ENCODE measurements at regions not wholly inside any gene's neighbourhood (a gene's known extent, or its start where the extent isn't known, plus 50 kb on each side); places are given as distances from the start of the nearest gene placed in this dataset.

DNA sequence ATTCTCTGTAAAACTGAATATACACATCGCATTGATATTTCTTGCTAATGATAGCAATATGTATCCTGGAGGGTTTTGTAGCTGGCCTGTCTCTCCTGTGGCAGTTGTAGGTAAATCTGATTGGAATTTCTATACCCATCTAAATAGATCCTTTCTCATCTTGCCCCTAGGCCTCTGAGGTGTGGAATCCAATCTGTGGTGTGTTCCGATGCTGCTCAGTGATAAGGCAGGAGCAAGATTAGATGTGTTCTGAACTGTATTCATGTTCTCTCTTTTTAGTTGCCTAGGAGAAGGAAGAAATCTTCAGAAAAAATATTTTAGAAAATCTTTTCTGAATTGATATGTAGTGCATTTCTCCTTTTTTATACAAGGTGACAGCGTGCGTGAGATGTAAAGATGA lies 507.5 kb downstream of the NR2F1-AS1 start:
- ChIA-PET CTCF (no interaction called here), POLR2A (no interaction called here)
- Mint-ChIP-seq H3K4me1 (peaks cover 3% of the 10 kb centered on the region; the same call in 1 of the 2 replicates), H3K36me3 (no peaks in the 10 kb centered on the region), H3K9me3 (no peaks in the 10 kb centered on the region), H3K4me3 (no peak overlapping the region), H3K27ac (no peak overlapping the region), H3K27me3 (ENCODE audit: low read depth) (no peaks in the 10 kb centered on the region)
- TF ChIP-seq EMX1 (CRISPR knock-in tag; IDR thresholded peaks at IDR 0.05) (no peak), CREM (CRISPR knock-in tag; IDR thresholded peaks at IDR 0.05) (no peak), MYBL2 (CRISPR knock-in tag; IDR thresholded peaks at IDR 0.05) (no peak), RORB (CRISPR knock-in tag; IDR thresholded peaks at IDR 0.05) (no peak), HMGA2 (CRISPR knock-in tag; IDR thresholded peaks at IDR 0.05) (no peak)
- TF ChIP-seq, protein P1, sequence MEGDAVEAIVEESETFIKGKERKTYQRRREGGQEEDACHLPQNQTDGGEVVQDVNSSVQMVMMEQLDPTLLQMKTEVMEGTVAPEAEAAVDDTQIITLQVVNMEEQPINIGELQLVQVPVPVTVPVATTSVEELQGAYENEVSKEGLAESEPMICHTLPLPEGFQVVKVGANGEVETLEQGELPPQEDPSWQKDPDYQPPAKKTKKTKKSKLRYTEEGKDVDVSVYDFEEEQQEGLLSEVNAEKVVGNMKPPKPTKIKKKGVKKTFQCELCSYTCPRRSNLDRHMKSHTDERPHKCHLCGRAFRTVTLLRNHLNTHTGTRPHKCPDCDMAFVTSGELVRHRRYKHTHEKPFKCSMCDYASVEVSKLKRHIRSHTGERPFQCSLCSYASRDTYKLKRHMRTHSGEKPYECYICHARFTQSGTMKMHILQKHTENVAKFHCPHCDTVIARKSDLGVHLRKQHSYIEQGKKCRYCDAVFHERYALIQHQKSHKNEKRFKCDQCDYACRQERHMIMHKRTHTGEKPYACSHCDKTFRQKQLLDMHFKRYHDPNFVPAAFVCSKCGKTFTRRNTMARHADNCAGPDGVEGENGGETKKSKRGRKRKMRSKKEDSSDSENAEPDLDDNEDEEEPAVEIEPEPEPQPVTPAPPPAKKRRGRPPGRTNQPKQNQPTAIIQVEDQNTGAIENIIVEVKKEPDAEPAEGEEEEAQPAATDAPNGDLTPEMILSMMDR (IDR thresholded peaks at IDR 0.05): no peak
- TF ChIP-seq, protein P2, sequence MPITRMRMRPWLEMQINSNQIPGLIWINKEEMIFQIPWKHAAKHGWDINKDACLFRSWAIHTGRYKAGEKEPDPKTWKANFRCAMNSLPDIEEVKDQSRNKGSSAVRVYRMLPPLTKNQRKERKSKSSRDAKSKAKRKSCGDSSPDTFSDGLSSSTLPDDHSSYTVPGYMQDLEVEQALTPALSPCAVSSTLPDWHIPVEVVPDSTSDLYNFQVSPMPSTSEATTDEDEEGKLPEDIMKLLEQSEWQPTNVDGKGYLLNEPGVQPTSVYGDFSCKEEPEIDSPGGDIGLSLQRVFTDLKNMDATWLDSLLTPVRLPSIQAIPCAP (CRISPR knock-in tag; IDR thresholded peaks at IDR 0.05): no peak
- DNase-seq (ENCODE audit: low spot score): no peak
- no peak for ATAC-seq

DNA sequence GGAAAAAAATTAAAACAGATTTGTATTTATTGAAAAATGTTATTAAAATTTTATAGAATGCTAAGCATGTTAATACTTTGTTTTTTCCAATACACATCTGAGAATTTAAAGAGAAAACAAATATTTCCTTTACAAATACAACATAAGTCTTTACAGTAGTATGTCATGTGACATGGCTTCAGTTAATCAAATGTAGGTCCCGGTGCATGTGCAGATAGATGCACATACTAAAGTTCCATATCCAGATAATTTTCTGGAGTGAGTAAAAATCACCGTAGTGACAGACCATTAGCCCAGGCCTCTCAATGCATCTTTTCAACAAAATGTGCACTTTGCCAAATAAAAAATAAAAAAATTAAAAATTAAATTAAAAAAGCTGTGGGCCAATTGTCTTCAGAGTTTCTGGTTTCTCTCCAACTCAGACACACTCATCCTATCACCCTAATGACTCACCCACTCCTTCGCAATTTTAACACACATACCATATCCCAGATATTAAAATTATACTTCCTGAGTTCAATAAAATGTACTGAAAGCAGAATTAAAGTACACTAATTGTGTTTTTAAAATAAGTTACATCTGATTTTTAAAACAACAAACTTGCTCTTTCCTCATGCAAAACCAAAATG lies 508.1 kb downstream of the NR2F1-AS1 start:
- no peak for TF ChIP-seq ZNF138 (CRISPR knock-in tag; conservative IDR thresholded peaks at IDR 0.05)
- TF ChIP-seq KAT7 (CRISPR knock-in tag; IDR thresholded peaks at IDR 0.05; ENCODE audit: borderline replicate concordance): no peak
- no peak for TF ChIP-seq ZNF416 (CRISPR knock-in tag; IDR thresholded peaks at IDR 0.05)
- TF ChIP-seq, protein P3, sequence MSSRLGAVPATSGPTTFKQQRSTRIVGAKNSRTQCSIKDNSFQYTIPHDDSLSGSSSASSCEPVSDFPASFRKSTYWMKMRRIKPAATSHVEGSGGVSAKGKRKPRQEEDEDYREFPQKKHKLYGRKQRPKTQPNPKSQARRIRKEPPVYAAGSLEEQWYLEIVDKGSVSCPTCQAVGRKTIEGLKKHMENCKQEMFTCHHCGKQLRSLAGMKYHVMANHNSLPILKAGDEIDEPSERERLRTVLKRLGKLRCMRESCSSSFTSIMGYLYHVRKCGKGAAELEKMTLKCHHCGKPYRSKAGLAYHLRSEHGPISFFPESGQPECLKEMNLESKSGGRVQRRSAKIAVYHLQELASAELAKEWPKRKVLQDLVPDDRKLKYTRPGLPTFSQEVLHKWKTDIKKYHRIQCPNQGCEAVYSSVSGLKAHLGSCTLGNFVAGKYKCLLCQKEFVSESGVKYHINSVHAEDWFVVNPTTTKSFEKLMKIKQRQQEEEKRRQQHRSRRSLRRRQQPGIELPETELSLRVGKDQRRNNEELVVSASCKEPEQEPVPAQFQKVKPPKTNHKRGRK (CRISPR knock-in tag; IDR thresholded peaks at IDR 0.05; ENCODE audit: borderline replicate concordance): no peak
- no peak for TF ChIP-seq ZNF317 (CRISPR knock-in tag; IDR thresholded peaks at IDR 0.05; ENCODE audit: borderline replicate concordance, low read depth)

DNA sequence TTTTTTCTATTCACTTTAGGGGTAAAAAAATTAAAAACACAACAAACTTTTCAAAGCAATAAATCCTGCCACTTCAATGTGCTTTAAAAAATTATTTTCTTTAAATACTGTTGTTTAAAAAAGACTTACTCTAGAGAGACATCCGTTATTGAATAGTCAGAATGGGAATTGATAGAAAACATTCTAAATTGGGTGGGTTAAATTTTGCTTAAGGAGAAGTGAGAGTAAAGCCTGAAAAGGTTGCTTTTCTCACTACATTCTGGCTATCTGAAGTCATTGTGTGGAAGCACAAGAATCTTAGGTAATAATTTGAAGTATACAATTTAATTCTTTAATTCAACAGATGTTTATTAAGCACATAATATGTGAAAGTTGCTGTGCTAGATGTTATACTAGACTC lies 509.3 kb downstream of the NR2F1-AS1 start:
- peaks cover 10% of the 10 kb centered on the region for H3K4me1 Mint-ChIP-seq
- ChIA-PET POLR2A (no interaction called here), CTCF (no interaction called here)
- no peak overlapping the region for H3K27ac Mint-ChIP-seq
- ATAC-seq (no peak), DNase-seq (ENCODE audit: low spot score) (no peak)
- no peaks in the 10 kb centered on the region for H3K36me3 Mint-ChIP-seq
- H3K9me3 Mint-ChIP-seq: no peaks in the 10 kb centered on the region
- no peaks in the 10 kb centered on the region for H3K27me3 Mint-ChIP-seq (ENCODE audit: low read depth)
- H3K4me3 Mint-ChIP-seq: no peak overlapping the region
- TF ChIP-seq, protein P4, sequence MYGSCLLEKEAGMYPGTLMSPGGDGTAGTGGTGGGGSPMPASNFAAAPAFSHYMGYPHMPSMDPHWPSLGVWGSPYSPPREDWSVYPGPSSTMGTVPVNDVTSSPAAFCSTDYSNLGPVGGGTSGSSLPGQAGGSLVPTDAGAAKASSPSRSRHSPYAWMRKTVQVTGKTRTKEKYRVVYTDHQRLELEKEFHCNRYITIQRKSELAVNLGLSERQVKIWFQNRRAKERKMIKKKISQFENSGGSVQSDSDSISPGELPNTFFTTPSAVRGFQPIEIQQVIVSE (CRISPR knock-in tag; IDR thresholded peaks at IDR 0.05; ENCODE audit: borderline replicate concordance): no peak
- TF ChIP-seq, protein P5, sequence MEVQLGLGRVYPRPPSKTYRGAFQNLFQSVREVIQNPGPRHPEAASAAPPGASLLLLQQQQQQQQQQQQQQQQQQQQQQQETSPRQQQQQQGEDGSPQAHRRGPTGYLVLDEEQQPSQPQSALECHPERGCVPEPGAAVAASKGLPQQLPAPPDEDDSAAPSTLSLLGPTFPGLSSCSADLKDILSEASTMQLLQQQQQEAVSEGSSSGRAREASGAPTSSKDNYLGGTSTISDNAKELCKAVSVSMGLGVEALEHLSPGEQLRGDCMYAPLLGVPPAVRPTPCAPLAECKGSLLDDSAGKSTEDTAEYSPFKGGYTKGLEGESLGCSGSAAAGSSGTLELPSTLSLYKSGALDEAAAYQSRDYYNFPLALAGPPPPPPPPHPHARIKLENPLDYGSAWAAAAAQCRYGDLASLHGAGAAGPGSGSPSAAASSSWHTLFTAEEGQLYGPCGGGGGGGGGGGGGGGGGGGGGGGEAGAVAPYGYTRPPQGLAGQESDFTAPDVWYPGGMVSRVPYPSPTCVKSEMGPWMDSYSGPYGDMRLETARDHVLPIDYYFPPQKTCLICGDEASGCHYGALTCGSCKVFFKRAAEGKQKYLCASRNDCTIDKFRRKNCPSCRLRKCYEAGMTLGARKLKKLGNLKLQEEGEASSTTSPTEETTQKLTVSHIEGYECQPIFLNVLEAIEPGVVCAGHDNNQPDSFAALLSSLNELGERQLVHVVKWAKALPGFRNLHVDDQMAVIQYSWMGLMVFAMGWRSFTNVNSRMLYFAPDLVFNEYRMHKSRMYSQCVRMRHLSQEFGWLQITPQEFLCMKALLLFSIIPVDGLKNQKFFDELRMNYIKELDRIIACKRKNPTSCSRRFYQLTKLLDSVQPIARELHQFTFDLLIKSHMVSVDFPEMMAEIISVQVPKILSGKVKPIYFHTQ (CRISPR knock-in tag; IDR thresholded peaks at IDR 0.05): no peak
- TF ChIP-seq JUN (CRISPR knock-in tag; IDR thresholded peaks at IDR 0.05) (no peak), ELF4 (CRISPR knock-in tag; IDR thresholded peaks at IDR 0.05; ENCODE audit: low read depth) (no peak), ZNF423 (CRISPR knock-in tag; IDR thresholded peaks at IDR 0.05) (no peak), ZNF416 (CRISPR knock-in tag; IDR thresholded peaks at IDR 0.05) (no peak), ZNF232 (CRISPR knock-in tag; IDR thresholded peaks at IDR 0.05) (no peak)
- TF ChIP-seq, protein P1 (IDR thresholded peaks at IDR 0.05): no peak

More for the DNA sequence above, 508.1 kb downstream of the NR2F1-AS1 start:
- Mint-ChIP-seq H3K9me3 (no peaks in the 10 kb centered on the region), H3K4me3 (no peak overlapping the region), H3K27me3 (ENCODE audit: low read depth) (no peaks in the 10 kb centered on the region), H3K36me3 (no peaks in the 10 kb centered on the region), H3K27ac (no peak overlapping the region), H3K4me1 (0 out of 2 replicates have a peak, but pooled peaks cover 3% of the 10 kb centered on the region)
- no peak for DNase-seq (ENCODE audit: low spot score)
- CTCF ChIA-PET: no interaction called here
- POLR2A ChIA-PET: no interaction called here
- ATAC-seq: no peak
